ENCODE measurements at regions not wholly inside any gene's neighbourhood (a gene's known extent, or its start where the extent isn't known, plus 50 kb on each side); places are given as distances from the start of the nearest gene placed in this dataset.

- H3K27ac ChIP-seq (ENCODE audit: low read length) = no peak overlapping the region
- no peaks in the 10 kb centered on the region for H3K9me3 ChIP-seq (ENCODE audit: low read length)
- no peaks in the 10 kb centered on the region for H3K79me2 ChIP-seq (replicated peaks; ENCODE audit: insufficient read depth, low read length)
- no peaks in the 10 kb centered on the region for H3K36me3 ChIP-seq (ENCODE audit: insufficient read depth, low read length)
- H3F3A ChIP-seq (ENCODE audit: insufficient read depth, low read length, poor library complexity, severe bottlenecking) = no peaks in the 10 kb centered on the region
- no peak overlapping the region for H3K4me3 ChIP-seq (ENCODE audit: low read length)
- H3K9ac ChIP-seq (ENCODE audit: low read length) = no peak overlapping the region
- no peaks in the 10 kb centered on the region for H3K9me2 ChIP-seq (ENCODE audit: insufficient read depth, low read length)
- no peak for TF ChIP-seq SMC3 (conservative IDR thresholded peaks at IDR 0.05; ENCODE audit: poor library complexity)
- no peak for TF ChIP-seq REST (IDR thresholded peaks at IDR 0.05; ENCODE audit: borderline replicate concordance)
- TF ChIP-seq EZH2 (IDR thresholded peaks at IDR 0.05; ENCODE audit: borderline replicate concordance, insufficient read depth, low read length, poor library complexity, severe bottlenecking) = no peak
- TF ChIP-seq EP300 (conservative IDR thresholded peaks at IDR 0.05; ENCODE audit: poor library complexity, severe bottlenecking) = no peak
- TF ChIP-seq RAD21 (conservative IDR thresholded peaks at IDR 0.05) = no peak
- TF ChIP-seq CTCF (IDR thresholded peaks at IDR 0.05; ENCODE audit: poor library complexity, severe bottlenecking) = no peak
- no peak for TF ChIP-seq TAF1 (IDR thresholded peaks at IDR 0.05; ENCODE audit: low read depth)
- TF ChIP-seq POLR2AphosphoS5 (IDR thresholded peaks at IDR 0.05) = no peak
- no peak for TF ChIP-seq MXI1 (conservative IDR thresholded peaks at IDR 0.05; ENCODE audit: poor library complexity, severe bottlenecking)
- H4K20me1 ChIP-seq (ENCODE audit: insufficient read depth) = no peaks in the 10 kb centered on the region
- H3K4me2 ChIP-seq (ENCODE audit: low read length) = no peak overlapping the region
- no peaks in the 10 kb centered on the region for H3K27me3 ChIP-seq (ENCODE audit: insufficient read depth, low read depth, low read length)
- H2AFZ ChIP-seq (ENCODE audit: low read depth, low read length) = no peak overlapping the region
Measured at GRCh38 chr5:89572696-89573095, 689.7 kb upstream of the MEF2C start.

GRCh38 chr5:89570557-89570956 lies 687.6 kb upstream of the MEF2C start:
- Histone ChIP-seq H3F3A (ENCODE audit: insufficient read depth, low read length, poor library complexity, severe bottlenecking) (no peaks in the 10 kb centered on the region), H3K27ac (ENCODE audit: low read length) (peak overlapping the region; percentile 38), H3K36me3 (ENCODE audit: insufficient read depth, low read length) (no peaks in the 10 kb centered on the region), H3K9ac (ENCODE audit: low read length) (no peak overlapping the region), H3K4me3 (ENCODE audit: low read length) (no peak overlapping the region), H3K79me2 (replicated peaks; ENCODE audit: insufficient read depth, low read length) (no peaks in the 10 kb centered on the region), H3K9me3 (ENCODE audit: low read length) (no peaks in the 10 kb centered on the region), H3K9me2 (ENCODE audit: insufficient read depth, low read length) (no peaks in the 10 kb centered on the region), H2AFZ (ENCODE audit: low read depth, low read length) (no peak overlapping the region), H3K27me3 (ENCODE audit: insufficient read depth, low read depth, low read length) (no peaks in the 10 kb centered on the region), H4K20me1 (ENCODE audit: insufficient read depth) (no peaks in the 10 kb centered on the region), H3K4me2 (ENCODE audit: low read length) (no peak overlapping the region)
- TF ChIP-seq REST (IDR thresholded peaks at IDR 0.05; ENCODE audit: borderline replicate concordance) (no peak), RAD21 (conservative IDR thresholded peaks at IDR 0.05) (no peak), POLR2AphosphoS5 (IDR thresholded peaks at IDR 0.05) (no peak), MXI1 (conservative IDR thresholded peaks at IDR 0.05; ENCODE audit: poor library complexity, severe bottlenecking) (no peak), EP300 (conservative IDR thresholded peaks at IDR 0.05; ENCODE audit: poor library complexity, severe bottlenecking) (no peak)

All from neural cell (in vitro differentiated cells).